Neural cell (in vitro differentiated cells): ENCODE measurements at regions not wholly inside any gene's neighbourhood (a gene's known extent, or its start where the extent isn't known, plus 50 kb on each side); places are given as distances from the start of the nearest gene placed in this dataset.

Experiments
- H2AFZ ChIP-seq: fragments of 200-600, 300-800 bp; sonication (generic), shearing (Covaris generic); 2 replicates; pipeline ENCODE4 v1.6.0; 2014; ENCODE audit warnings: low read depth, mild to moderate bottlenecking, antibody characterized with exemption, low read length, moderate library complexity
- H3F3A ChIP-seq: fragments of 200-600 bp; shearing (Covaris generic); 2 replicates; pipeline ENCODE4 v1.6.1; 2016; ENCODE audit warnings: mild to moderate bottlenecking, moderate library complexity, mixed read lengths, antibody characterized with exemption, low read length; ENCODE audit not compliant: insufficient read depth, poor library complexity, severe bottlenecking
- H3K27ac ChIP-seq: fragments of 200-600, 300-800 bp; sonication (generic), shearing (Covaris generic); 2 replicates; pipeline ENCODE4 v1.5.1; 2014; ENCODE audit warnings: mild to moderate bottlenecking, low read length, moderate library complexity
- H3K27me3 ChIP-seq: fragments of 300-800, 200-600 bp; sonication (generic), shearing (Covaris generic); 2 replicates; pipeline ENCODE4 v1.6.0; 2014; ENCODE audit warnings: mild to moderate bottlenecking, low read depth, low read length, moderate library complexity; ENCODE audit not compliant: insufficient read depth
- H3K36me3 ChIP-seq: fragments of 300-800, 200-600 bp; sonication (generic), shearing (Covaris generic); 2 replicates; pipeline ENCODE4 v1.5.1; 2014; ENCODE audit warnings: mild to moderate bottlenecking, antibody characterized with exemption, low read length, moderate library complexity; ENCODE audit not compliant: insufficient read depth
- H3K4me2 ChIP-seq: fragments of 300-800, 200-600 bp; sonication (generic), shearing (Covaris generic); 2 replicates; pipeline ENCODE4 v1.6.0; 2014; ENCODE audit warnings: mild to moderate bottlenecking, low read length
- H3K4me3 ChIP-seq: fragments of 300-800, 200-600 bp; sonication (generic), shearing (Covaris generic); 2 replicates; pipeline ENCODE4 v1.5.1; 2014; ENCODE audit warnings: mild to moderate bottlenecking, low read length, moderate library complexity
- H3K79me2 ChIP-seq: fragments of 200-600 bp; shearing (Covaris generic); replicated peaks from 2 replicates; pipeline ENCODE4 v1.6.0; 2014; ENCODE audit warnings: mild to moderate bottlenecking, low read length, moderate library complexity; ENCODE audit not compliant: insufficient read depth
- H3K9ac ChIP-seq: fragments of 300-800, 200-600 bp; sonication (generic), shearing (Covaris generic); 2 replicates; pipeline ENCODE4 v1.6.1; 2016; ENCODE audit warnings: mild to moderate bottlenecking, low read length, mixed read lengths
- H3K9me2 ChIP-seq: fragments of 200-600 bp; shearing (Covaris generic); 2 replicates; pipeline ENCODE4 v1.6.1; 2016; ENCODE audit warnings: mild to moderate bottlenecking, low read length, mixed read lengths; ENCODE audit not compliant: insufficient read depth
- H3K9me3 ChIP-seq: fragments of 200-600, 300-800 bp; sonication (generic), shearing (Covaris generic); 2 replicates; pipeline ENCODE4 v1.6.1; 2016; ENCODE audit warnings: mild to moderate bottlenecking, mixed run types, low read length, moderate library complexity, mixed read lengths
- H4K20me1 ChIP-seq: fragments of 200-600 bp; shearing (Covaris generic); 2 replicates; pipeline ENCODE4 v1.6.1; 2016; ENCODE audit warnings: mild to moderate bottlenecking, mixed run types; ENCODE audit not compliant: insufficient read depth
- CTCF ChIP-seq: fragments of 450-650 bp; IDR thresholded peaks from 2 replicates; pipeline ENCODE4 v1.5.1; 2014; ENCODE audit warnings: antibody characterized with exemption, mild to moderate bottlenecking, moderate library complexity; ENCODE audit not compliant: poor library complexity, severe bottlenecking
- EP300 ChIP-seq: fragments of 450-650 bp; conservative IDR thresholded peaks from 2 replicates; pipeline ENCODE4 v1.6.1; 2014; ENCODE audit warnings: antibody characterized with exemption, mild to moderate bottlenecking, moderate library complexity; ENCODE audit not compliant: poor library complexity, severe bottlenecking
- EZH2 ChIP-seq: fragments of 200-600, 300-800 bp; shearing (Covaris generic), sonication (generic); IDR thresholded peaks from 2 replicates; pipeline ENCODE4 v1.6.1; 2014; ENCODE audit warnings: antibody characterized with exemption, low read length, borderline replicate concordance, mild to moderate bottlenecking; ENCODE audit not compliant: insufficient read depth, poor library complexity, severe bottlenecking
- MXI1 ChIP-seq: fragments of 450-650 bp; conservative IDR thresholded peaks from 2 replicates; pipeline ENCODE4 v1.6.1; 2014; ENCODE audit warnings: antibody characterized with exemption, mild to moderate bottlenecking; ENCODE audit not compliant: poor library complexity, severe bottlenecking
- POLR2AphosphoS5 ChIP-seq: IDR thresholded peaks from 2 replicates; pipeline ENCODE4 v1.6.1; 2012
- RAD21 ChIP-seq: fragments of 450-650 bp; conservative IDR thresholded peaks from 2 replicates; pipeline ENCODE4 v1.6.1; 2014; ENCODE audit warnings: antibody characterized with exemption, mild to moderate bottlenecking, moderate library complexity
- REST ChIP-seq: IDR thresholded peaks from 2 replicates; pipeline ENCODE4 v1.6.1; 2012; ENCODE audit warnings: borderline replicate concordance
- SMC3 ChIP-seq: fragments of 450-650 bp; conservative IDR thresholded peaks from 2 replicates; pipeline ENCODE4 v1.6.1; 2014; ENCODE audit warnings: antibody characterized with exemption, mild to moderate bottlenecking, moderate library complexity; ENCODE audit not compliant: poor library complexity
- TAF1 ChIP-seq: IDR thresholded peaks from 2 replicates; pipeline ENCODE4 v1.6.1; 2012; ENCODE audit warnings: low read depth

GRCh38 chr5:128649192-128649591 lies 111.1 kb upstream of the FBN2 start:
- Histone ChIP-seq H3K4me3 (no peak overlapping the region), H3K9me3 (no peaks in the 10 kb centered on the region), H4K20me1 (no peaks in the 10 kb centered on the region), H3K79me2 (no peaks in the 10 kb centered on the region), H3K27ac (no peak overlapping the region), H3K27me3 (no peaks in the 10 kb centered on the region), H3K4me2 (no peak overlapping the region), H3K9ac (no peak overlapping the region), H3K9me2 (no peaks in the 10 kb centered on the region), H2AFZ (no peak overlapping the region), H3K36me3 (no peaks in the 10 kb centered on the region), H3F3A (no peaks in the 10 kb centered on the region)
- TF ChIP-seq CTCF (no peak), EP300 (no peak), POLR2AphosphoS5 (no peak), RAD21 (no peak), EZH2 (no peak), SMC3 (no peak)

GRCh38 chr5:128662997-128663396 lies 125.0 kb upstream of the FBN2 start:
- H3K79me2 ChIP-seq = no peaks in the 10 kb centered on the region
- TF ChIP-seq MXI1 (no peak), EP300 (no peak), EZH2 (no peak), CTCF (no peak), REST (no peak), POLR2AphosphoS5 (no peak), TAF1 (no peak), SMC3 (no peak)

More at GRCh38 chr5:128662997-128663396, 125.0 kb upstream of the FBN2 start:
- Histone ChIP-seq H3K4me3 (no peak overlapping the region), H3K4me2 (no peak overlapping the region), H3K9me2 (no peaks in the 10 kb centered on the region), H4K20me1 (no peaks in the 10 kb centered on the region), H3K36me3 (no peaks in the 10 kb centered on the region), H2AFZ (no peak overlapping the region), H3K27me3 (no peaks in the 10 kb centered on the region), H3K9ac (no peak overlapping the region), H3K27ac (no peak overlapping the region), H3K9me3 (no peaks in the 10 kb centered on the region), H3F3A (no peaks in the 10 kb centered on the region)
